ENCODE measurements at regions not wholly inside any gene's neighbourhood (a gene's known extent, or its start where the extent isn't known, plus 50 kb on each side); places are given as distances from the start of the nearest gene placed in this dataset.

GRCh38 chr13:110089815-110090214 lies 217.1 kb downstream of the COL4A1 start:
- TF ChIP-seq ESRRG (CRISPR knock-in tag; IDR thresholded peaks at IDR 0.05) (no peak), ZNF565 (CRISPR knock-in tag; conservative IDR thresholded peaks at IDR 0.05; ENCODE audit: low read depth) (no peak), RARB (CRISPR knock-in tag; IDR thresholded peaks at IDR 0.05) (no peak), PATZ1 (CRISPR knock-in tag; IDR thresholded peaks at IDR 0.05; ENCODE audit: borderline replicate concordance) (no peak), ZFP30 (CRISPR knock-in tag; IDR thresholded peaks at IDR 0.05) (no peak)
